Dendritic cell treated with granulocyte-macrophage colony-stimulating factor and Interleukin-4, amounts not matched to agents 40 ng/mL and 50 ng/mL, for 4 days (primary cell): ENCODE measurements at regions not wholly inside any gene's neighbourhood (a gene's known extent, or its start where the extent isn't known, plus 50 kb on each side); places are given as distances from the start of the nearest gene placed in this dataset.

ENCODE experiments used
- H3K27ac Mint-ChIP-seq: one replicate; pipeline ENCODE4 v1.8.0; 2022; ENCODE audit warnings: mild to moderate bottlenecking, mixed read lengths
- H3K27me3 Mint-ChIP-seq: one replicate; pipeline ENCODE4 v1.8.0; 2022; ENCODE audit warnings: mild to moderate bottlenecking, mixed read lengths
- H3K36me3 Mint-ChIP-seq: one replicate; pipeline ENCODE4 v1.8.0; 2022; ENCODE audit warnings: low read depth, mixed read lengths
- H3K4me1 Mint-ChIP-seq: one replicate; pipeline ENCODE4 v1.8.0; 2022; ENCODE audit warnings: low read depth, mixed read lengths
- H3K4me3 Mint-ChIP-seq: one replicate; pipeline ENCODE4 v1.8.0; 2022; ENCODE audit warnings: mild to moderate bottlenecking, moderate library complexity, mixed read lengths
- H3K9me3 Mint-ChIP-seq: one replicate; pipeline ENCODE4 v1.8.0; 2022; ENCODE audit warnings: mixed read lengths
- intact Hi-C: fragments of 100-400 bp; cut with micrococcal nuclease; formaldehyde crosslinking; loops from one replicate; pipeline ENCODE4 v1.15.0; 2022

DNA sequence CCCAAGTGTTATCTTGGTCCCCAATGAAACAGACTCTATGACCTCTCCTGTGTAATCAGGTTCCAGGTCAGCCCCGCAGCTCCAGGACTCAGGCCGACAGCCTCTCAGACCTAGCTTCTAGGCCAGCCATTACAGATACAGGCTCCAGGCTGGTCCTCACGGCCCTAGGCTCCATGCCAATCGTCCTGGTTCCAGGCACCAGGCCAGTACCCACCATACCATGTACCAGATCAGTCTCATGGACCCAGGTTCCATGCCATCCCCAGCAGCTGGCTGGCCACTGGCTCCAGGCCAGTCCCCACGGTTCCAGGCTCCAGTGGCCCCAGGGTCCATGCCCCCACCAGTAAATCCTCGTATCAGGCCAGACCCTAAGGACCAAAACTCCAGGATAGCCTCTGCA, 1326.6 kb upstream of the C9orf72 start:
- no peak overlapping the region for H3K4me3 Mint-ChIP-seq
- intact Hi-C loops = no loop called here

DNA sequence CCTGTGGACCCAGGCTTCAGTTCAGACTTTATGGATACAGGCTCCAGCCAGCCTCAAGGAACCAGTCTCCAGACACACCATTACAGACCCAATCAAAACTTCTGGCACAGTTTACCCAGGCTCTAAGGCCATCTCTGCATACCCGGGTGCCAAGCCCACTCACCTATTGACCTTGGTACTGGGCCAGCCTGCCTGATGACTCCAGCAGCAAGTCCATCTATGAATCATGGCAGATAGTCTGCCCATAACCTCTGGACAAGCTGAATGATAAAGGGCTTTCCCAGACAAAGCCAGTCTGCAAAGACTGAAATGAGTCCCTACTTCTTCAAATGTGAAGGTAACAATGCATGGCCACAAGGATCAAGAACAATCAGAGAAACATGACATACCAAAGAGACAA, 1327.1 kb upstream of the C9orf72 start:
- Mint-ChIP-seq H3K27me3 (no peaks in the 10 kb centered on the region), H3K27ac (no peak overlapping the region), H3K36me3 (no peaks in the 10 kb centered on the region), H3K4me3 (no peak overlapping the region), H3K9me3 (peaks cover 33% of the 10 kb centered on the region), H3K4me1 (no peaks in the 10 kb centered on the region)
- intact Hi-C loops = no loop called here

More for the DNA sequence above, 1326.6 kb upstream of the C9orf72 start:
- H3K9me3 Mint-ChIP-seq = peaks cover 33% of the 10 kb centered on the region
- no peaks in the 10 kb centered on the region for H3K36me3 Mint-ChIP-seq
- H3K4me1 Mint-ChIP-seq = no peaks in the 10 kb centered on the region
- H3K27me3 Mint-ChIP-seq = no peaks in the 10 kb centered on the region
- no peak overlapping the region for H3K27ac Mint-ChIP-seq

DNA sequence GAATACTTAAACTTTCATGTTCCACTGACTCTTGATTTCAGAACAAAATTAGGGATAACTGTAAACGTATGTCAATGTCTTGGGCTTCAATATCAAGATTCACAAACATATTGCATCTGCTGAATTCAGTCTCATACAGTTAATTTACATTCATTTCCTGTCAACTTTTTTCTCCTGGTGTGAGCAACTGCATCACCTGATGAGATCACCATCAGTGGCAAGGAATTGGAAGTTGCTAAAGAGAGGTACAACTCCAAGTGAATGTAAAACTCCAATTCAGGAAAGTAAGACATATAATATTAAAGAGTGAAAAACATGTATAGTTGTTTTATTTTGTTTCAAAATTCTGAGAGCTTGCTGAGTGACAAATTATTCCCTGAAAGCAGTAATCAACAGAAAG, 1336.2 kb upstream of the C9orf72 start:
- no peaks in the 10 kb centered on the region for H3K27me3 Mint-ChIP-seq
- no peaks in the 10 kb centered on the region for H3K9me3 Mint-ChIP-seq
- H3K36me3 Mint-ChIP-seq = no peaks in the 10 kb centered on the region
- no peak overlapping the region for H3K4me3 Mint-ChIP-seq
- intact Hi-C loops = no loop called here
- no peak overlapping the region for H3K27ac Mint-ChIP-seq
- H3K4me1 Mint-ChIP-seq = no peaks in the 10 kb centered on the region

DNA sequence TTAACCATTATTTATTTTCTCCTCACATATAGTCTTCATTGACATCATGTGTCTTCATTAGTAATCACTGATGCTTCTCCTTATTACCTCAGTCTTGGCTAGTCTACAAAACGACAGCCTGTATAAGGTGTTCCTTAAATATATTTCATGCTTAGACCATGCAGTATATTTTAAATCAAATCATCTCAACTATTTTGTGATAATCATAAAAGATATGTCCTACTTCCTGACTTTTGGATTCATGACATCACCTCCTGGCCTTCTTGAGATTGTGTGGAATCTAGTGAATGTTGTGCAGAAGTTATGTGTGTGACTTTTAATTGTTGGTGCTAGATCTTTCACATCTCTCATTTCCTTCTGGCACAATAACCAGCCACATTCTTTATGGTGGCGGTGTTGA, 1339.3 kb upstream of the C9orf72 start:
- H3K9me3 Mint-ChIP-seq = peaks cover 14% of the 10 kb centered on the region
- no peak overlapping the region for H3K4me3 Mint-ChIP-seq
- H3K27ac Mint-ChIP-seq = no peak overlapping the region
- H3K36me3 Mint-ChIP-seq = no peaks in the 10 kb centered on the region
- H3K27me3 Mint-ChIP-seq = no peaks in the 10 kb centered on the region
- no peaks in the 10 kb centered on the region for H3K4me1 Mint-ChIP-seq
- intact Hi-C loops = loop anchor here (10.0 kb wide), 1 partner anchor 58 kb away; no protein-coding TSS in a partner anchor

DNA sequence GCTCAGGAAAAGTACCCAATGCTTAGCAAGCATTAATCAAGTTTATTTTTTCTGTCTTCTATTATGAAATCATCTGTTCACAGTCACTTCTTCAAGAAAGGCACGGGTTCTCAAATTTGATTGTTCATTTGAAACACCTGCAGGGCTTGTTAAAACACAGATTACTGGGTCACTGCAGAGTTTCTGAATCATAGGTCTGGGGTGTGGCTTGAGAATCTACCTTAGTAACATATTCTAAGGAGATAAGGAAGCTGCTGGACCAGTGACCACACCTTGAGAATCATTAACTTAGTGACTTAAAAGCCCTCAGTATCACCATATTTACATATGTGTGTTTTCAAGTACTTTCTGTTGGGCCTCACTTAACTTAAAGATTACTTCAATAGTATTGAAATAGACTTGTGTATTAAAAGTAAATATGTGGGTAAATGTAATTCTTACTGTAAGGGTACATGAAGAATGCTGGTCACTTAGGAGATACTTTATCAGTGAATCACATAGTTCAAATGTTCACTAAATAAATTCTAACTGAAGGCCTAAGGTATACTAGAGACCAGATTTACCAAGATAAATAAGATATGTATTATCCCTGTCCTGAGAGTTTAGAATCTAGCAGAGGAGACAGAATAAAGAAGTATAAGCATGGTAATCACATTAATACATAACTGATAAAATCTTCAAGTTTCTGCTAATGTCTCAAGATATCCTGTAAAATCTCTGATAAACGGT, 1342.1 kb upstream of the C9orf72 start:
- H3K9me3 Mint-ChIP-seq = peaks cover 14% of the 10 kb centered on the region
- no peak overlapping the region for H3K27ac Mint-ChIP-seq
- H3K4me3 Mint-ChIP-seq = no peak overlapping the region
- intact Hi-C loops = loop anchor here (10.0 kb wide), 1 partner anchor 61 kb away; no protein-coding TSS in a partner anchor
- no peaks in the 10 kb centered on the region for H3K36me3 Mint-ChIP-seq
- no peaks in the 10 kb centered on the region for H3K4me1 Mint-ChIP-seq
- no peaks in the 10 kb centered on the region for H3K27me3 Mint-ChIP-seq

DNA sequence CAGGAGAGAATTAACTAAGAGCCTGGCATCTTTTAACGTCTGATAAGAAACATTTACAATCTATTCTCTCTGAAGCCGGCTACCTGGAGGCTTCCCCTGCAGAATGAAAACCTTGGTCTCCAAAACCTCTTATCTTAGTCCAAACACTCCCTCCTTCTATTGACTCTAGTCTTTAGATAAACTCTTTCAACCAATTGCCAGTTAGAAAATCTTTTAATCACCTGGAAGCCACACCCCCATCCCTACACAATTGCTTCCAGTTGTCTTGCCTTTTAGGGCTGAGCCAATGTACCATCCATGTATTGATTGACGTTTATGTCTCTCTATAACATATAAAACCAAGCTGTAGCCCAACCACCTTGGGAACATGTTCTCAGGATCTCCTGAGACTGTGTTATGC, 1343.1 kb upstream of the C9orf72 start:
- no peaks in the 10 kb centered on the region for H3K27me3 Mint-ChIP-seq
- H3K9me3 Mint-ChIP-seq = peaks cover 14% of the 10 kb centered on the region
- no peaks in the 10 kb centered on the region for H3K4me1 Mint-ChIP-seq
- H3K4me3 Mint-ChIP-seq = no peak overlapping the region
- no peak overlapping the region for H3K27ac Mint-ChIP-seq
- H3K36me3 Mint-ChIP-seq = no peaks in the 10 kb centered on the region
- intact Hi-C loops = loop anchor here (10.0 kb wide), 1 partner anchor 62 kb away; no protein-coding TSS in a partner anchor

DNA sequence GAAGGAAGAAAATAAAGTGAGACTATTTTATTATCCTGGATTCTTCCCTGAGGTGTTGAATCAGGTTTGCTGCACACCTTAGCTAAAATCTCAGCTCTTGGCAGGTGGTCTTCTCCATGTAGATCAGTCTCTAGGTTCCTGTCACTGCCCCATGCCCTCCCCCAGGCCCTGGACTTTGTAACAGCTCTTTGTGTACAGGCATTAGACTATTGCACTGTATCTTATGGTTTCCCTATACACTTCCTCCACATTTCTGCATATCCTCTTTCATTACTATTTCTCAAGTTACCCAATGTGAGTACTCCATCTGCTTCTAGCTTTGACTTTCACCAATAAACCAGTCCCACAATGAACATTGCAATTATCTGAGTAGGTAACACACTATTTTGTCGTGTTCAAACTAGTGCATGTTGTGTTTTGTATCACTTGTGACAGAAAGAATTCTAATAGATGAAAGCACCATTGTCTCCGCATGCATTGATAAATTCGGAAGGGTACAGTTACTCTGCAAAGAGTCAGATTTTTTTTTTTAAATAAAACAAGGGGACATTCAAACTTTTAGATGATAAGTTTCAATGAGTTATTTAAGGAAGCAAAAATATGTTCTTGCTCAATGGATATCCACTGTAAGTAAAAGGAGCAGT, 1348.7 kb upstream of the C9orf72 start:
- H3K9me3 Mint-ChIP-seq = peaks cover 3% of the 10 kb centered on the region
- no peak overlapping the region for H3K27ac Mint-ChIP-seq
- H3K4me1 Mint-ChIP-seq = no peaks in the 10 kb centered on the region
- no peak overlapping the region for H3K4me3 Mint-ChIP-seq
- H3K36me3 Mint-ChIP-seq = no peaks in the 10 kb centered on the region
- H3K27me3 Mint-ChIP-seq = no peaks in the 10 kb centered on the region
- intact Hi-C loops = no loop called here

DNA sequence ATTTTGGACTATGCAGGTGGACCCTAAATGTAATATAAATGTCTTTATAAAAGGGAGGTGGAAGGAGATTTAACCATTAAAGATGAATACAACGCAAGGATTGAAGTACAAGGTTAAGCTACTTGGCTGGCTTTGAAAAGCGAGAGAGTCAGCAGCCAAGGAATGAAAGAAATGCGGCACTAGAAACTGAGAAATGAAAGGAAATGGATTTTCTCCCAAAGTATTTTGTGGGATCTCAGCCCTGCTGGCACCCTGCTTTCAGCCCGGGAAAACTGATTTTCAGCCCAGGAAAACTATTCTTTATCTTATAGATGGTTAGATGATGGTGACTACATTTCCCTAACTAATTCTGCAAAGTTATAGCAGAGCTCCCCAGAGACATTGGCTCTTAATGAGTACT, 1349.6 kb upstream of the C9orf72 start:
- no peak overlapping the region for H3K4me3 Mint-ChIP-seq
- no peaks in the 10 kb centered on the region for H3K27me3 Mint-ChIP-seq
- H3K36me3 Mint-ChIP-seq = no peaks in the 10 kb centered on the region
- H3K27ac Mint-ChIP-seq = no peak overlapping the region
- no peaks in the 10 kb centered on the region for H3K9me3 Mint-ChIP-seq
- no peaks in the 10 kb centered on the region for H3K4me1 Mint-ChIP-seq
- intact Hi-C loops = no loop called here

DNA sequence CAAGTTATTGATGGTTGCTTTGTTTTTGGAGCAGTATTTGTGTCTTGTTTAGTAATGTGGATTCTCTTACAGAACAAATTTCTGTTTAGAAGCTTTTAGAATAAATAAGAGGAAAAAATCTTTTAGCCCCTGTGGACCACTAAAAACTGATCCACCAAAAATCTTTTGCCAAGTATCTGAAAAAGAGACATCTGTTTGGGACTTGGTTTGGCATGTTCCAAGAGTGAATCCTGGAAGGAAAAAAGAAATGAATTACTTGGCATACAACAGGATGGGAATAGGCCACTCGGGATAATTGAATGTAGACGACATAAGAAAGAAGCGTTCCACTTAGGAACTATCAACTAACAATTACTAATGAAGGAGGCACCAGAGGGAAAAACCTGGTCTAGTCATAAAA, 1350.1 kb upstream of the C9orf72 start:
- no peak overlapping the region for H3K4me3 Mint-ChIP-seq
- no peaks in the 10 kb centered on the region for H3K9me3 Mint-ChIP-seq
- intact Hi-C loops = no loop called here
- H3K27ac Mint-ChIP-seq = no peak overlapping the region
- no peaks in the 10 kb centered on the region for H3K36me3 Mint-ChIP-seq
- no peaks in the 10 kb centered on the region for H3K27me3 Mint-ChIP-seq
- no peaks in the 10 kb centered on the region for H3K4me1 Mint-ChIP-seq

DNA sequence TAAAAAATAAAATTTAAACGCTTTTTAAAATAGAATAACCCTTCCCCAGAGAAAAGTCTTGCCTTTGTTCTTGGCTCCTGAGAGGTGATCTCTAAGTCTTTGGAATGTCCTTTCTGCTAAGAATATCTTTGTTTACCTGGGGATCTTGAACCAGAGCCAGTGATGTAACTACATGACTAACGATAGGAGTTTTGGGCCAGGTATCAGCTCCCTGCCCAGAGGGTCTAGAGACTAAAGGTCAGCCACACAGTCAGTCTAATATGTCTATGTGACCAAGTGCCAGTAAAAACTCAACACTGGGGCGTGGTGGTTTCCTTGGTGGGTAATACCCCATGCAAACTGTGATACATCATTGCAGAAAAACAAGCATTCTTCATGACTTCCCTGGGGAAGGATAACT, 1351.9 kb upstream of the C9orf72 start:
- intact Hi-C loops = no loop called here
- Mint-ChIP-seq H3K27me3 (no peaks in the 10 kb centered on the region), H3K9me3 (no peaks in the 10 kb centered on the region), H3K4me1 (no peaks in the 10 kb centered on the region), H3K4me3 (no peak overlapping the region), H3K27ac (no peak overlapping the region), H3K36me3 (no peaks in the 10 kb centered on the region)

DNA sequence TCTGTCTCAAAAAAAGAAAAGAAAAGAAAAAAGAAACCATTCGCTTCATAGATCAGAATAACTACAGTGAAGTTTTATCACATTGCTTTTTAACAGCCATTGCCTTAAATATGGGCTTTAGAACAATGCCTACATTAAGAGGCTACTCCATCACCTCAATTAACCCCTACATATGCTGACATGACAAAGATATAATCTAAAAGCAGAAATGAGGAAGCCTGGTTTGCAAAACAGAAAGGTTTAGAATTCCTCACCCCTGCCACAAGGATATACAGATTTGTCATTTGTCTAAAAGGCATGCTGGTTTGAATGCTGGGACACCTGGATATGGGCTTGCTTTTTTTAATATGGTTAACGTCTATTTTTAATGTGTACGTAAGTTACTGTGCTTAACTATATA, 1353.0 kb upstream of the C9orf72 start:
- Mint-ChIP-seq H3K9me3 (no peaks in the 10 kb centered on the region), H3K36me3 (no peaks in the 10 kb centered on the region), H3K27ac (no peak overlapping the region), H3K4me3 (no peak overlapping the region), H3K27me3 (no peaks in the 10 kb centered on the region), H3K4me1 (no peaks in the 10 kb centered on the region)
- intact Hi-C loops = no loop called here

DNA sequence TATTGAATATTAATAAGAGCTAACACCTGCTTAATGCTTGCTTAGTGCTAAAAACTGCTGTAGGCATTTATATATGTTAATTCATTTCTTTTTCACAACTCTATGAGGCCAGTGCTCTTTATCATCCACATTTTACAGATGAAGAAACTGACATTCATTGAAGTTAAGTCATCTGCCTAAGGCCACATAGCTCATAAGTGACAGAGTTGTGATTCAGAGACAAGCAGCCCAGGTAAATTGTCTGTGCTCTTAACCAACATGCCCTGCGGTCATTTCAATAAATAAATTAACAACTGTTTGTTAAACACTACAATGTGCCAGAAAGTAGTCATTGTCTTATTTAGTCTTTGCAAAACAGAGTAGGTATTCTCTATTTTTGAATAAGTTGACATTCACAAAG, 1354.4 kb upstream of the C9orf72 start:
- H3K36me3 Mint-ChIP-seq = no peaks in the 10 kb centered on the region
- intact Hi-C loops = no loop called here
- peaks cover 6% of the 10 kb centered on the region for H3K9me3 Mint-ChIP-seq
- H3K4me1 Mint-ChIP-seq = no peaks in the 10 kb centered on the region
- no peaks in the 10 kb centered on the region for H3K27me3 Mint-ChIP-seq
- H3K27ac Mint-ChIP-seq = no peak overlapping the region
- H3K4me3 Mint-ChIP-seq = no peak overlapping the region

DNA sequence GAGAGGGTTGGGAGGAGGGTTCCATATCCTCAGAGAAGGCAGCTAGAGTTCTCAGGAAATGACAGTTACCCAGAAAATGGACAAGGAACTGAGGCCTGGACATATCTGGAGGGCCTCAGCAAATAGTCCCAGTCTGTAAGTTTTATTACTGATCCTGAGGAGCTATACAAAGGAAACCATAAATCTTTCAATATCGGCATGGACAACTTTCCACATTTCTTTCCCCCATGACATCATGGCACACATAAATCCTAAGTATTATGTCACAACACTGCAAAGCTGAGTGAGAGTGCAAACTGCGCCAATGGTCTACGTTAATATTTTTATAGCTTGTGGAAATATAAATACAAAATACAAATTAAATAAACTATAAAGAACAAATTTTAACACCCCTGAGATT, 1356.2 kb upstream of the C9orf72 start:
- intact Hi-C loops = no loop called here
- peaks cover 15% of the 10 kb centered on the region for H3K9me3 Mint-ChIP-seq

DNA sequence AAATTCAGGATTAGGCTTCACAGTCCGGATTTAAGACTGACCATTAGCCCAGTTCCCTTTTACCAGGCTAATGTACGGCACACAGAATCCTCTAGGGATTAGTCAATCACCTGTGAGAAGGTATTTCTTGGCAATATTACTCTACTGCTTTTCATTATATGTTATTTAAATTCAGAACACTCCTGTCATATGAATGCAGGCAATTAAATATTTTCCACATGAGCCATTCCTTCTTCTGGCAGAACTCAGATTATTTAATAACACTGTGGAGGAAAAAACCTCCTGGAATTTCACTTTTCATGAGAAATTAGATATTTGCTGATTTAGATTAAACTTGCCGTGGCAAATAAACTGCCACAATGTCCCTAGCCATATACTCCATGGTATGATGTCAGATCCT, 1357.5 kb upstream of the C9orf72 start:
- Mint-ChIP-seq H3K4me3 (no peak overlapping the region), H3K27me3 (no peaks in the 10 kb centered on the region), H3K9me3 (peaks cover 15% of the 10 kb centered on the region), H3K27ac (no peak overlapping the region), H3K4me1 (no peaks in the 10 kb centered on the region), H3K36me3 (no peaks in the 10 kb centered on the region)
- intact Hi-C loops = no loop called here

More for the DNA sequence above, 1356.2 kb upstream of the C9orf72 start:
- Mint-ChIP-seq H3K27ac (no peak overlapping the region), H3K4me3 (no peak overlapping the region), H3K4me1 (no peaks in the 10 kb centered on the region), H3K27me3 (no peaks in the 10 kb centered on the region), H3K36me3 (no peaks in the 10 kb centered on the region)

DNA sequence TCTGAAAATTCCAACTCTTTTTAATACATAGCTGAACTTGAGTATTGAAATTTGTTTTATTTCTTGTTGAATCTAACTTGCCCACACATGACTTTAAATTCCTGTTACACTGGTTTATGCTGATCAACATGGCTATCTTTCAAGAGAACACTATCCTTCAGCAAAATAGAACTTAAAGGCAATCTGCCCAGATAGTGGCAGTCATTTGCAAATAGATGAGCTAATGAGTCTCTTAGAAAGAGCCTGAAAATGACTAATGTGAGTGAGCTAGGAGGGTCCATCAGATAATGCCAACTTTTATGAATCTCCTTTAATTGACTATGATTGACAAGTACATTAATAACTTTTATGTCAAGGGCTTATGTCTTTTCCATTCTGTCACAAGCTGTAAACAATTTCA, 1360.8 kb upstream of the C9orf72 start:
- Mint-ChIP-seq H3K36me3 (no peaks in the 10 kb centered on the region), H3K9me3 (peaks cover 15% of the 10 kb centered on the region), H3K27me3 (no peaks in the 10 kb centered on the region), H3K27ac (no peak overlapping the region), H3K4me1 (no peaks in the 10 kb centered on the region), H3K4me3 (no peak overlapping the region)
- intact Hi-C loops = no loop called here
